ENCODE measurements at regions not wholly inside any gene's neighbourhood (a gene's known extent, or its start where the extent isn't known, plus 50 kb on each side); places are given as distances from the start of the nearest gene placed in this dataset.

- ATAC-seq (no peak), DNase-seq (no peak)
- POLR2A ChIA-PET, result no interaction called here
- H3K36me3 Mint-ChIP-seq (ENCODE audit: low read depth), result no peaks in the 10 kb centered on the region
- no peaks in the 10 kb centered on the region for H3K27me3 Mint-ChIP-seq (ENCODE audit: low read depth)
- no peak overlapping the region for H3K4me3 Mint-ChIP-seq
- peaks cover 16% of the 10 kb centered on the region for H3K4me1 Mint-ChIP-seq (ENCODE audit: low read depth)
- CTCF ChIA-PET, result no interaction called here
- H3K9me3 Mint-ChIP-seq (ENCODE audit: insufficient read depth), result no peaks in the 10 kb centered on the region
- no peak overlapping the region for H3K27ac Mint-ChIP-seq
Measured at GRCh38 chr5:174995827-174996226, 271.4 kb downstream of the MSX2 start.

GRCh38 chr5:174991847-174992246 lies 267.5 kb downstream of the MSX2 start:
- Mint-ChIP-seq H3K27ac (no peak overlapping the region), H3K4me1 (ENCODE audit: low read depth) (no peaks in the 10 kb centered on the region), H3K4me3 (no peak overlapping the region), H3K27me3 (ENCODE audit: low read depth) (no peaks in the 10 kb centered on the region), H3K36me3 (ENCODE audit: low read depth) (no peaks in the 10 kb centered on the region), H3K9me3 (ENCODE audit: insufficient read depth) (no peaks in the 10 kb centered on the region)
- CTCF ChIA-PET, result no interaction called here
- ATAC-seq (no peak), DNase-seq (no peak)
- POLR2A ChIA-PET, result no interaction called here

GRCh38 chr5:174990909-174991308 lies 266.5 kb downstream of the MSX2 start:
- POLR2A ChIA-PET, result no interaction called here
- ATAC-seq, result no peak
- H3K27ac Mint-ChIP-seq, result no peak overlapping the region

GRCh38 chr5:174987443-174988012 lies 263.1 kb downstream of the MSX2 start:
- Mint-ChIP-seq H3K27me3 (ENCODE audit: low read depth) (no peaks in the 10 kb centered on the region), H3K9me3 (ENCODE audit: insufficient read depth) (no peaks in the 10 kb centered on the region), H3K36me3 (ENCODE audit: low read depth) (no peaks in the 10 kb centered on the region), H3K4me1 (ENCODE audit: low read depth) (no peaks in the 10 kb centered on the region), H3K27ac (no peak overlapping the region), H3K4me3 (no peak overlapping the region)
- ChIA-PET POLR2A (no interaction called here), CTCF (no interaction called here)
- no peak for ATAC-seq
- no peak for DNase-seq

More at GRCh38 chr5:174990909-174991308, 266.5 kb downstream of the MSX2 start:
- no peaks in the 10 kb centered on the region for H3K4me1 Mint-ChIP-seq (ENCODE audit: low read depth)
- no peaks in the 10 kb centered on the region for H3K9me3 Mint-ChIP-seq (ENCODE audit: insufficient read depth)
- DNase-seq, result no peak
- H3K4me3 Mint-ChIP-seq, result no peak overlapping the region
- CTCF ChIA-PET, result no interaction called here
- no peaks in the 10 kb centered on the region for H3K36me3 Mint-ChIP-seq (ENCODE audit: low read depth)
- no peaks in the 10 kb centered on the region for H3K27me3 Mint-ChIP-seq (ENCODE audit: low read depth)

- no peak for ATAC-seq
- POLR2A ChIA-PET, result no interaction called here
- no peak overlapping the region for H3K27ac Mint-ChIP-seq
Measured at GRCh38 chr5:174984863-174985262, 260.5 kb downstream of the MSX2 start.

GRCh38 chr5:174982485-174982884 lies 258.1 kb downstream of the MSX2 start:
- Mint-ChIP-seq H3K4me1 (ENCODE audit: low read depth) (no peaks in the 10 kb centered on the region), H3K9me3 (ENCODE audit: insufficient read depth) (no peaks in the 10 kb centered on the region), H3K27ac (no peak overlapping the region), H3K27me3 (ENCODE audit: low read depth) (peaks cover 2% of the 10 kb centered on the region), H3K36me3 (ENCODE audit: low read depth) (no peaks in the 10 kb centered on the region), H3K4me3 (no peak overlapping the region)
- ChIA-PET POLR2A (interaction anchor here (0.7 kb wide), 1 partner anchor 18 kb away, joined by 3 read pairs; no protein-coding TSS in a partner anchor), CTCF (no interaction called here)
- ATAC-seq (no peak), DNase-seq (no peak)

More at GRCh38 chr5:174984863-174985262, 260.5 kb downstream of the MSX2 start:
- Mint-ChIP-seq H3K4me3 (no peak overlapping the region), H3K36me3 (ENCODE audit: low read depth) (no peaks in the 10 kb centered on the region), H3K4me1 (ENCODE audit: low read depth) (no peaks in the 10 kb centered on the region), H3K9me3 (ENCODE audit: insufficient read depth) (no peaks in the 10 kb centered on the region), H3K27me3 (ENCODE audit: low read depth) (peaks cover under 1% of the 10 kb centered on the region)
- CTCF ChIA-PET, result no interaction called here
- no peak for DNase-seq

- no peak overlapping the region for H3K4me3 Mint-ChIP-seq
- POLR2A ChIA-PET, result no interaction called here
Measured at GRCh38 chr5:174981416-174981815, 257.0 kb downstream of the MSX2 start.

GRCh38 chr5:174980952-174981351 lies 256.6 kb downstream of the MSX2 start:
- POLR2A ChIA-PET, result no interaction called here
- Mint-ChIP-seq H3K4me3 (no peak overlapping the region), H3K27ac (no peak overlapping the region), H3K9me3 (ENCODE audit: insufficient read depth) (no peaks in the 10 kb centered on the region), H3K4me1 (ENCODE audit: low read depth) (no peaks in the 10 kb centered on the region), H3K36me3 (ENCODE audit: low read depth) (no peaks in the 10 kb centered on the region), H3K27me3 (ENCODE audit: low read depth) (peaks cover 2% of the 10 kb centered on the region)
- no peak for DNase-seq
- no peak for ATAC-seq
- CTCF ChIA-PET, result no interaction called here

More at GRCh38 chr5:174981416-174981815, 257.0 kb downstream of the MSX2 start:
- H3K27me3 Mint-ChIP-seq (ENCODE audit: low read depth), result peaks cover 2% of the 10 kb centered on the region
- H3K4me1 Mint-ChIP-seq (ENCODE audit: low read depth), result no peaks in the 10 kb centered on the region
- no peaks in the 10 kb centered on the region for H3K36me3 Mint-ChIP-seq (ENCODE audit: low read depth)
- no peak overlapping the region for H3K27ac Mint-ChIP-seq
- CTCF ChIA-PET, result no interaction called here
- no peak for ATAC-seq
- H3K9me3 Mint-ChIP-seq (ENCODE audit: insufficient read depth), result no peaks in the 10 kb centered on the region
- DNase-seq, result no peak

- Mint-ChIP-seq H3K4me1 (ENCODE audit: low read depth) (no peaks in the 10 kb centered on the region), H3K27ac (no peak overlapping the region), H3K4me3 (no peak overlapping the region), H3K36me3 (ENCODE audit: low read depth) (no peaks in the 10 kb centered on the region), H3K9me3 (ENCODE audit: insufficient read depth) (peaks cover 3% of the 10 kb centered on the region), H3K27me3 (ENCODE audit: low read depth) (no peaks in the 10 kb centered on the region)
- CTCF ChIA-PET, result no interaction called here
- no peak for ATAC-seq
- POLR2A ChIA-PET, result no interaction called here
- DNase-seq, result no peak
Measured at GRCh38 chr5:174972291-174972690, 247.9 kb downstream of the MSX2 start.

- no peak for ATAC-seq
- H3K27ac Mint-ChIP-seq, result no peak overlapping the region
- POLR2A ChIA-PET, result no interaction called here
Measured at GRCh38 chr5:174971210-174971609, 246.8 kb downstream of the MSX2 start.

GRCh38 chr5:174970502-174970901 lies 246.1 kb downstream of the MSX2 start:
- CTCF ChIA-PET, result no interaction called here
- H3K36me3 Mint-ChIP-seq (ENCODE audit: low read depth), result no peaks in the 10 kb centered on the region
- H3K4me1 Mint-ChIP-seq (ENCODE audit: low read depth), result no peaks in the 10 kb centered on the region

More at GRCh38 chr5:174971210-174971609, 246.8 kb downstream of the MSX2 start:
- H3K27me3 Mint-ChIP-seq (ENCODE audit: low read depth), result peaks cover 2% of the 10 kb centered on the region
- DNase-seq, result no peak
- peaks cover 6% of the 10 kb centered on the region for H3K9me3 Mint-ChIP-seq (ENCODE audit: insufficient read depth)
- CTCF ChIA-PET, result no interaction called here
- no peak overlapping the region for H3K4me3 Mint-ChIP-seq
- H3K4me1 Mint-ChIP-seq (ENCODE audit: low read depth), result no peaks in the 10 kb centered on the region
- H3K36me3 Mint-ChIP-seq (ENCODE audit: low read depth), result no peaks in the 10 kb centered on the region

GRCh38 chr5:174953871-174954270 lies 229.5 kb downstream of the MSX2 start:
- H3K9me3 Mint-ChIP-seq (ENCODE audit: insufficient read depth), result no peaks in the 10 kb centered on the region
- ATAC-seq (no peak), DNase-seq (no peak)
- no peaks in the 10 kb centered on the region for H3K27me3 Mint-ChIP-seq (ENCODE audit: low read depth)
- H3K27ac Mint-ChIP-seq, result no peak overlapping the region
- H3K4me3 Mint-ChIP-seq, result no peak overlapping the region
- ChIA-PET CTCF (interaction anchor here (1.7 kb wide), 1 partner anchor 510 kb away, joined by 3 read pairs; no protein-coding TSS in a partner anchor), POLR2A (no interaction called here)
- H3K36me3 Mint-ChIP-seq (ENCODE audit: low read depth), result no peaks in the 10 kb centered on the region
- H3K4me1 Mint-ChIP-seq (ENCODE audit: low read depth), result no peaks in the 10 kb centered on the region

More at GRCh38 chr5:174970502-174970901, 246.1 kb downstream of the MSX2 start:
- Mint-ChIP-seq H3K9me3 (ENCODE audit: insufficient read depth) (peaks cover 6% of the 10 kb centered on the region), H3K4me3 (no peak overlapping the region), H3K27ac (no peak overlapping the region), H3K27me3 (ENCODE audit: low read depth) (peaks cover 2% of the 10 kb centered on the region)
- ATAC-seq, result no peak
- no peak for DNase-seq
- POLR2A ChIA-PET, result no interaction called here

Measured in activated CD8-positive, alpha-beta T cell treated with anti-CD3 and anti-CD28 coated beads, Interleukin-2, amount 10 ng/mL, durations not matched to agents 7 days and 5 days (primary cell).